HG02759 (cell line): ENCODE measurements at regions not wholly inside any gene's neighbourhood (a gene's known extent, or its start where the extent isn't known, plus 50 kb on each side); places are given as distances from the start of the nearest gene placed in this dataset.

Source experiments
- ATAC-seq: cut with Tn5 transposase; IDR thresholded peaks from one replicate; pipeline ENCODE4 v1.9.1; 2021; ENCODE audit warnings: mild to moderate bottlenecking, moderate library complexity; ENCODE audit not compliant: unreplicated experiment

DNA sequence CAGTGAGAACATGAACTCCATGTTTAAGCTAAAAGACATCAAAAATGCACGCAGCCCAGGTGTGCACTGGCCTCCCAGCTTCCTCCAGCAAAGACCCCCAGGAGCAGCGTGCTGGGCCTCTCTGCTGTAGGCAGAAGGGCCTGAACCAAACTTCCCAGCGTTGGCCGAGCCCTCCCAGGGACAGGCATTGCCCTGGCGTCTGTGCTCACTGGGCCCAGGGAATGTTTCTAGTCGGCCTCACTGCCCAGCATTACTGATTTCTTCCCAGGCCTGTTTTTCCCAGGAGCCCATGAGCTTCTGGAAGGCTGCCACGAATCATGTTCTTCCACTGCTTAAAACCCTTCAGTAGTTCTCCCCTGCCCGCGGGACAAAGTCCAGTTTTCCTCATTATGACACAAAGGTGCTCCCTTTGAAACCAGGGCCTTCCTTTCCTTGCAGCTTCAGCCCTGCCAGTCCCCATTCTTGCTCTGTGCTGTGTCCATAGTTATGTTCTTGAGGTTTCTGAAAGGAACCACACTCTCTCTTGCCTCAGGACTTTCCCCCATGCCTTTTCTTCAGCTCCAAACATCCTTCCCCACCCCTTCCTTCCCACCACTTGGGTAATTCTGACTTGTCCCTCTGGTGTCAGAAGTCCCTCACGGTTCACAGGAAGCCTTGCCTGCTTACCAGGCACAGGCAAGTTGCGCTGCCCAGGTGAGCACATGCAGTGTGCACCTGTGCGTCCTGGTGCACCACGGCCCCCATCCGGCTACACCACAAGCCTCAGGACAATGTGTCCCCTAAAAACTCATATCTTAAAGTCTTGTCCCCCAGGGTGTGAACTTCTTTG, 93.4 kb upstream of the ENPP6 start:
- no peak for ATAC-seq

DNA sequence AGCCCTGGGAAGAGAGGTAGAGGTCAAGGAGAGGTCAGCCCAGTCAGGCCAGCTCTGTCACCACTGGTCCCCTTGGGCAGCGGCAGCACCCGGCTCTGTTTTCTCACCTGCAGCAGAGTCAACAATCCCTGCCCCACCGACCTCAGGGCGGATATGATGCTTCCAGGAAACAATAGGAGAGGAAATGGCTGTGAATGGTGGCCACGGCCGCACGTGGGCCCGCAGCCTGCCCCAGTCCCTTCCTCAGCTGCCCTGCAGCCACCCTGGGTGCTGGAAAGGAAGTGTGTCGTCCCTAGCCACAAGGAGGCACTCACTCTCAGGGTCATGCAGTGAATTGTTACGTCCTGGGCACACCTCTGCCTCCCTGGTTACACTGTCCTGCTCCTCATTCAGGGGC, 92.5 kb upstream of the ENPP6 start:
- no peak for ATAC-seq

DNA sequence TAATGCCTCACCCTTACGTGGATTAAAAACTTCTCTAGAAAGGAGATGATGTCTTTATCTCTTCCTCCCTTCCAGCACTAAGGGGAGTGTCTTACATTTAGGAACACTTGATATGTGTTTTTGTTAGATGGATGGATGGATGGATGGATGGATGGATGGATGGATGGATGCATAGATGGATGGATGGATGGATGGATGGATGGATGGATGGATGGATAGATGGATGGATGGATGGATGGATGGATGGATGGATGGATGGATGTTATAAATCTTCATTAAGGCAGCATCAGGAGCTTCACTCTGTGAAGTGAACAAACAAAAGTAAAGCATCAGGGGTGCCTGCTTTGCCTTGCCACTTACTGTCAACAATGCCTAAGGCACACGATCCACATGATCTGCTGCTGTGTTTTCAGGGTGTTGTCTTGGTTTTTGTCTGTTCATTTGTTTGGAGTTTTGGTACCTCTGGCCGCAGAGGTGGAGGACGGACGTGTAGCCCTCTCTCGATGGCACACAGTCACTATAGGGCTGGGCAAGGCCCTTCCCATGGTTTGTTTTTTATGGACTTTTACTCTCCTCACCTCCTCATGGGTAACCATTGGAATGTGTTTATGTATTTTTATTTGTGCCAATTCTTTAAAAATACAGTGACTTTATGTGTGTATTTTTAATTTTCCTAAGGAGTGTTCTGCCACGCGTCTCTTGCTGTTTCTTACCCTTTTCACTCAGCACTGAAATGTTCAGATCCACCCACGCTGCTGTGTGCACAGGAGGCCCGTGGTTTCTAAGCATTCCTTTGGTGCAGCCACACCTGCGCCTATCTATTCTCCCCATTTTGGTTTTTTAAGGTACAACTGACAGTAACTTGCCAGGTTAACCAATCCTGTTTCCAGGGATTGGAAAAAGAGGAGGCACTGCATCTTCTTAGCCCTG, 91.8 kb upstream of the ENPP6 start:
- ATAC-seq = no peak

DNA sequence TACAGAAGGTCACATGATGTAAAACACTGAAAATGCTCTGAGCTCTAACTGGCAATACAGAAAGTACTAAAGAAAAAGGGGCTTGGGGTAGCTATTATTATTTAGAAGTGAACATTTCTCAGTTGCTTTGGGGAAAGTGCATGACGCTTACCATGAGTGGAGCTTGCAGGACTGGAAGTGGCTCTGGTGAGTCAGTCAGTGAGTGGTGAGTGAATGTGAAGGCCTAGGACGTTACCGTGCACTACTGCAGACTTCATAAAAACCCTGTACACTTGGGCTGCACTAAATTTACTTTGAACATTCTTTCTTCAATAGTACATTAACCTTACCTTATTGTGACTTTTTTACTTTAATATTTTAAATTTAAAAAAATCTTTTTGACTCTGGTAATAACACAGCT, 89.3 kb upstream of the ENPP6 start:
- no peak for ATAC-seq

DNA sequence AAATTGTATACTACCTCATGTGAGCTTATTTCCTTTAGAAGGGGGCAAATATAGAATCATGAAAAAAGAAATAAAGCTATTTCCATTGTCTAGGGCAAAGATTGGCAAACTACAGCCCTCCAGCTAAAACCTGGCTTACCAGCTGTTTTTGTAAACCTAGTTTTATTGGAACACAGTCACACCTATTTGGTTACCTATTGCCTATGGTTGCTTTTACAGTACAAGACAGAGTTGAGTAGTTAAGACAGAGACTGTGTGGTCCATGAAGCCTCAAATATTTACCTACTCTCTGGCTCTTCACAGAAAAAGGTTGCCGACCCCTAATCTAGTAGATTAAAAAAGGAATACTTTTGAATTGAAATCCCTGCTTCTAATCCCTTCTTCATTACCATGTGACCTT, 88.8 kb upstream of the ENPP6 start:
- no peak for ATAC-seq

DNA sequence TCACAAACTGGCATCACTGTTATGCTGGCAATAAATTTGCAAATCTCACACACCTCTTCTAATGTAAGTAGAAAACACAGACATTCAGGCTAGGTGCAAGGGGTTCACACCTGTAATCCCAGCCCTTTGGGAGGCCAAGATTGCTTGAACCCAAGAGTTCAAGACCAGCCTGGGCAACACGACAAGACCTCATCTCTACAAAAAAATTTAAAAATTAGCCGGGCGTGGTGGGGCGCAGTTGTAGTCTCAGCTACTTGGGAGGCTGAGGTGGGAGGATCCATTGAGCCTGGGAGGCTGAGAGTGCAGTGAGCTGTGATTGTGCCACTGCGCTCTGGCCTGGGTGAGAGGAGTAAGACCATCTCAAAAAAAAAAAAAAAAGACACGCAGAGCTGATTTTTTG, 83.1 kb upstream of the ENPP6 start:
- ATAC-seq = no peak

DNA sequence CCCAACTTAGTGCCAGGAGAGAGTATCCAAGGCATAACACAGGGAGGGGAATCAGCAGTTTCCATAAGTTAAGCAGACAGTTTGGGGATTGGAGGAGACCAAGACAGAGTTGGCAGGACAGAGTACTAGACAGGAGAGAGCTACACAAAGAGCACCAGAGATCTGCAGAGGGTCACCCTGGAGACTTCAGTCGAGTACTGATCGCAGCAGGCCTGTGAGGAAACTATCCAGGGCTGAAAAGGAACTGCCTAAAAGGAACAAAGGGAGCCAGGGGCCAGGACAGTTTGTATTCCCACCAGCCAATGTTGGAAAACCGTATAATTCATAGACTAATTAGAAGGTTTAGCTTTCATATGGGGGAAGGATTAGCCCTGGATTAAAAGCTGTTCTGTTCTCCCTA, 80.6 kb upstream of the ENPP6 start:
- ATAC-seq = no peak

DNA sequence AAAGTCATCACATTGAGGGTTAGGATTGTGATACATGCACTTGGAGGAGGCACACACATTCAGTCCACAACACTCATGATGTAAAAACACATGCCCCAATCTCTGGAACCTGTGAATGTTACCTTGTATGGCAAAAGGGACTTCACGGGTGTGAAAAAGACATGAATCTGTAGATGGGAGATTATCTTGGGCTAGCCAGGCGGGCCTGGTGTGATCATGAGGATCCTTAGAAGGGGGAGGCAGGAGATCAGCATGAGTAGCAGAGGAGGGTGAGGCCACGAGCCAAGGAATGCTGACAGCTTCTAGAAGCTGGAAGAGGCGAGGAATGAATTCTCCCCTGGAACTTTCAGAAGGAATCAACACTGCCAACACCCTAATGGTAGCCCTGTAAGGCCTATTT, 77.5 kb upstream of the ENPP6 start:
- ATAC-seq = no peak

DNA sequence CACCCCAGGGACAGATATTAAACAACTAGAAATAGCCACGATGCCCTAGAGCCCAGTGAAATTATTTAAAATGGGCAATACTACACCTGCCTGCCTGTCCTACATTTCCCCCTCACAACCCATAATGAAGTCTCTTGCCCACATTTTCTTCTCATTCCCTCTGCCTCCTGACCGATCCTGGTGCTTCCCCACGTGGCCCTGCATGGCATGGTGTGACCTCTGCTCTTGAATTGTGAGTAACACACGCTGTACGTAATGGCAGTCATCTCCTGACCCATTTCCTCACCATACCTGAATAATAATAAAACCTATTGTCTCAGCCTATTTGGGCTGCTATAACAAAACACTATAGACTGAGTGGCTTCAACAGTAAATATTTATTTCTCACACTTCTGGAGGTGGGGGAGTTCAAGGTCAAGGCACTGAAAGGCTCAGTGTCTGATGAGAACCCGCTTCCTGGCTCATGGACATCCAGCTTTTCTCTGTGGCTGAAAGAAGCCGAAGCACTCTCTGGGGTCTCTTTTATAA, 77.0 kb upstream of the ENPP6 start:
- ATAC-seq = no peak

DNA sequence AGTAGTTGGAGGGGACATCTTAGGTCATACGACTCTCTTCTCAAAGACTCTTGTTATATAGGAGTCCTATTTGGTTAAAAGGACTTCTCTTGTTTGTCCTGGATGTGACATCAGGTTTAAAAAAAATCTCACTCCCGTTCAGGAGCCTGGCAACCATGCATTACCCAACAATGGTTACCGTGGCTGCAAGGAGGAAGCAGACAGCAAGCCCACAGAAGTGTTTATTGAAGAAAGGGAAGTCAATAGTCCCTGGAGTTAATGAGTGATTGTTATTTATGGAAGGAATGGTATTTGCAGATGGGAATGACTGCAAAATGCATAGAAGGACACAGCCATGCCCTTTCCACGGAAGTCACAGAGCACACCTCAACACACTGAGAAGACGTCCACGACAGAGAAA, 75.9 kb upstream of the ENPP6 start:
- ATAC-seq = no peak

DNA sequence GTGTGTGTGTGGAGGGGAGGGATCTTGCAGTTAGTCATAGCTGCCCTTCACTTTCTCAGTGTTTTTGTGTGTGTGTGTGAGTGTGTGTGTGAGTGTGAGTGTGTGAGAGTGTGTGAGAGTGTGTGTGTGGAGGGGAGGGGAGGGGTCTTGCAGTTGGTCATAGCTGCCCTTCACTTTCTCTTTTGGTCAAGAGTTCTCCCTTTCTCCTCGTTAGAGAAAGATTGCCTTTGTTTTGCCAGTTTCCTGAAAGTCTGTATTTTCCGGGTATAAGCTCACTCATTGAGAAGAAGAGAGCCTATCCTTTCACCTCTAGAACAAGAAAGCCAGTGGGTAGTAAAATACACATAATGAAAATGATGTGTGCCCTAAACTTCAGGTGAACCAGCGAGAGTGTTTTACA, 75.2 kb upstream of the ENPP6 start:
- ATAC-seq = no peak

DNA sequence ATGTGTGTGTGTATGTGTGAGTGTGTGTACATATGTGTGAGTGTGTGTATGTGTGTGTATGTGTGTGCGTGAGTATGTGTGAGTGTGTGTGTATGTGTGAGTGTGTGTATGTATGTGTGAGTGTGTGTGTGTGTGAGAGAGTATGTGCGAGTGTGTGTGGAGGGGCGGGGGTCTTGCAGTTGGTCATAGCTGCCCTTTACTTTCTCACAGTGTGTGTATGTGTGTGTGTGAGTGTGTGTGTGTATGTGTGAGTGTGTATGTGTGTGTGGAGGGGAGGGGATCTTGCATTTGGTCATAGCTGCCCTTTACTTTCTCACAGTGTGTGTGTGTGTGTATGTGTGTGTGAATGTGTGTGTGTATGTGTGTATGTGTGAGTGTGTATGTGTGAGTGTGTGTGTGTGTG, 74.8 kb upstream of the ENPP6 start:
- ATAC-seq = no peak

DNA sequence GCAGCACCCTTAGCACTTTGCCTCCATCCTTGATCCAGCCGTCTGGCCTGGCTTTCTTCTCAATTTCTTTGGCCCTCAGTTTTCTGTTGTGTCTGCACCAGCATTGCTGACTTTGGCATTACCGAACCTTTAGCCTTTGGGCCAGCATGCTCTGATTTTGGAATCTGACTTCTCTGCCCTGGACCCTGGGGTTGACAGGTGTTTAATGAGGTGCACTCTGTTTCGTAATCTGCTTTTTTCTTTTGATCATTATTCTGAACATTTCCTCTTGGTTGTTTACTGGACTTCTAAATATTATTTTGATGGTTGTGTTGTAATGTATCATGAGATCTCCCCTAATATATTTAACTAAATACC, 71.5 kb upstream of the ENPP6 start:
- no peak for ATAC-seq

DNA sequence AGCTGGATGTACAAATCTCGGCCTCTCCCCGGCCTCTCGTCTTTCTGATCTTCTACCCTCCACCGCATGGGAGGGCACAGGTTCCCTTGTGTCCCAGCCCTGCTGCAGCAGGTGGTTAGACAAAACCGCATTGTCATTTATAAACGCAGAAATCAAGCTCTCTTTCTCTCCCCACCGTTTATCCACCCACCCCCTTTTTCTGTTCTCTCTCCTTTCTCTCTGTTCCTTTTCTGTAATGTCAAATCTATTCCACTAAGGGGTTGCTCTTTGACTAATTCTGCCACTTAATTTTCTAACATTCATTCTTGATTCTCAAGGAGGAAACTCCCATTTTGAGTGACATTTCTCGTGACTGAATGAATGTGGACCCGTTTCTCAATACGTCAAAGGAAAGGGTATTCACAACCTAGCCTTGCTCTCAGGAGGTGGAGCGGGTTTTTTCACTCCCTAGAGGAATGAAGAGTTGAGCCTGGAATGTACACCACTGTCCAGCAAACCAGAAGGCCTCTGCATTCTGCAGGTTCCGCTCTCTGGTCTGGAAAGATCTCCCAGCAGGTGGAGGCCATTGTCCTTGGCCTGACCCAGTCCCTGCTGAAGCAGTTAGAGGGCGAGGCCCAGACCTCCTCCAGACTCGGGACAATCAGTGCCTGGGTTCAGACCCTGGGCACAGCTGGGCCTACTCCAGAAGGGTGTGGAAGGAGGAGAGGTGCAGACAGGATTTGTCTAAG, 70.9 kb upstream of the ENPP6 start:
- ATAC-seq = peak; percentile 74

DNA sequence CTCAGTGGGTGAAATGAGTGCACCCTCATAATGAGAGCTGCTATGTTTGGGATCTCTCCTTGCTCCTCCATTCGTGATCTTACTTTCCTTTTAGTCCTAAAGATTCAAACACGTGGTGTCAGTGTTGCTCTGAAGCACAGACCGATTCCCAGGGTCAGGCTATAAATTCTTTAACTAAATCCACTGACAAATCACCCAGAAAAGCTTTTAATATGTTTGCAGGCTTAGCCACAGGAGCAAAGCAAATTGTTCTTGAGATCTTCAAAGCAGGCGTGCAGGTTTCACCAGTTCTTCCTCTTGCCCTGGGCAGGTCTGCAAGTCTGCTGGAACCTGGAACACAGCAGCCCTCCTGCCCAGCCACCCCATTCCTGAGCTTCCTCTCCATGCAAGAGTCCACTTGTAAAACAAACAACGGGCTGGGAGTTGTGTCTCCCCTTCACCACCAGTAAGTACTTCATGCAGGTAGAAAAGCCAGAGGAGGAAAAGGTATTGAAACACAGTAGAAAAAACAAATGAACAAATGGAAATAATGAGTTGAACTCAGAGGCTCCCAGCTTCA, 70.1 kb upstream of the ENPP6 start:
- no peak for ATAC-seq

DNA sequence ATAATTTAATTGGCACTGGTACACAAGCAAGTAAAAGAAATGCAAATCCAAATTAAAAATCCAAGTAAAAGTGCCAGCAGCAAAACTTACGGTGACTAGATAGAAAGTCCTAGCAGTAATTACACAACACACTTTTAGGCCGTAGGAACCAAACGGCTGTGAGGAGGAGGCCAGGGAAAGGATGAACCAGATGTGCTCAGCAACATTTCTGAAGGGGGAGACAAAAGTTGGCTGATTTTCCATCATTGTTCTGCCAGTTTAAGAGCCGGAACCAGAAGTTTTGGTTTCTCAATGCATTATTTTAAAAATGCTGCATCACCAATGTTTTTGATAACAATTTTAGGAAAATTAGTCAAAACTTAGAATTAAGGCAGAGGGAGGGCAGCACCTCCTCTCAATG, 68.7 kb upstream of the ENPP6 start:
- no peak for ATAC-seq

DNA sequence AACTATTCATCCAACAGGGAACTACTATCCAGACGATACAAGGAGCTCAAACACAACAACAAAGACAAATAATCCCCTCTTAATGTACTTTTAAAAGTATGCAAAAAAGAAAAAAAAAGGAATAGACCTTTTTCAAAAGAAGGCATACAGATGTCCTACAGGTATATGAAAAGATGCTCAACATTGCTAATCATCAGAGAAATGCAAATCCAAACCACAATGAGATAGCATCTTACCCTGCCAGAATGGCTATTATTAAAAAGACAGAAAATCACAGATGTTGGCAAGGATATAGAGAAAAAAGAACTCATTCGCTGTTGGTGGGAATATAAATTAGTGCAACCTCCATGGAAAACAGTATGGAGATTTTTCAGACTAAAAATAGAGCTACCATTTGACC, 67.1 kb upstream of the ENPP6 start:
- ATAC-seq = no peak

DNA sequence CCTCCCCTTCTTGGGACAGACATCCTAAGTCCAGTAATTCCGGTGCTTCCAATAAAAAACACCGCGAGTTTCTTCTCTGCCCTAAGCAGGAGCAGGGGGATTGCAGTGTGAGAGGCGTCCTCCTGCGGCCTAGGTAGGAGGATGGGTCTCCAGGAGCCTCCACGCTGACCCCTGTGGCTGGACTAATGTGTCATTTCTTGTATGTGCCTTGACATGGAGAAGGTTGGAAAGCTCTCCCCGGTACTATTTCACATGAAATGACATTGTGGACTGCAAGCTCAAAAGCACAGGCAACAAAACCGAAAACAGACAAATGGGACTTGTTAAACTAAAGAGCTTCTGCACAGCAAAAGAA, 66.6 kb upstream of the ENPP6 start:
- no peak for ATAC-seq

DNA sequence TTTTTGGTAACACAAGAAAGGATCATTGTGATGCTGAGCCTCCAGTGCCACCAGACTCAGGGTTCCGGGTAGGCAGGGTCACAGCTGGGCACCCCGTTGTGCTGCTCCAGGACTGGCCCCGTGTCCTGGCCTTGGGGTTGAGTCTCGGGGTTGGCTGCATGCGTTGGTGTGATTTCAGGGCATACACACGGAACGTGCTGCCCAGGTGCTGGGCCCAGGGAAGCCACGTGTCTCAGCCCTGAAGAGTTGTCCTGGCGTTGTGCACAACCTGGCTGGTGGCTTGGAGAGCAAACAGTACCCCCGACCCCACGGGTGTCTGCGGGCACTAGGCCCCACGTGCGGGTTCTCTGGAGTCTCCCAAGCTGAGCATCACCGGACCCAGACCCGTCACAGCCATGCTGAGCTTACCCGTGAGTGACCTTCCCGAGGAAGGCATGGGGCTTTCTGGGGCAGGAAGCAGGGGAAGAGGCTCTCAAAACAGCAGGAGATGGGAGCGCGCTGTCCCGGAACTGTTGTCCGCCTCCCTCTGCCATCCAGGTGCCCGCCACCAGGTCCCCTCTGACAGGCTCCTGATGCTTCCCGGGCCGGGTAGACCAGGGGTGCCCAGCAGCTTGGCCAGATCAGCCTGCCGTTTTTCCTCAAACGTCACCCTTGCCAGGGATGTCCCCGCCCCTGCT, 66.1 kb upstream of the ENPP6 start:
- peak; percentile 2 for ATAC-seq

DNA sequence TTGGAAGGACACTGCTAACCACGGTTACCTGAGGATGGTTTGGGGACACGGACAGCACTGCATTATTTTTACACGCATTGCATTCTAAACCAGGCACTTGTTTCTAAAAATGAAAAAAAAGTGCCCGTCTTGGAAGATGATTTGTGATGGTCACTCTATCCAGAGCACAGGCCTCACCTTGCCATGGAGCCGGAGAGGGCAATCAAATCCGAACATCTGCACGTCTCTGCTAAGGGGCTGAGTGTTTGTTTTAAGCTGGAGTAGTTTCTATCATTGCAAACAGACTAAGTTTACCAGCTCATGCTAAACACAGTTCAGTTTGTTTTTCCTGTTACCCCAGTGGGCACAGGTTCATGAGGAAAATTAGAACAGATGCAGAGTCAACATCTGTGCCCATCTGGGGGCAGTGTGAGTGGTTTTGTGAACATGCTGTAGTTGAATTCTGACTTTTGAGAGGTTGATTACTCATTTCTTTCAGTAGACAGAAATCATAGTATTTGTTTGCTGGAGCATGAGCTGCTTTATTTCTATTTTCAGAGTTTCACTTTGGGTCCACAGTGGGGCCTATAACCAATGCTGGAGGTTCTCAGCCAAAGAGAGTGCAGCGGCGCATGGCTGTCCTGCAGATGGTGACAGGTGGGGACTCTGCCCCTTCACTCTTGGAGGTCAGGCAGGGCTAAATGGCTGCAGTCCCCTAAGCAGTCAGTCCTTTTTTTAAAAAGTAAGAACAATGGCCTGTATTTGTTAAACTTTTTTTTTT, 65.4 kb upstream of the ENPP6 start:
- ATAC-seq = peak; percentile 71
